NCI-H1694 treated with DMSO at 0.1 percent for 48 hours (cell line): ENCODE measurements at regions not wholly inside any gene's neighbourhood (a gene's known extent, or its start where the extent isn't known, plus 50 kb on each side); places are given as distances from the start of the nearest gene placed in this dataset.
"Not testable (repeated sequence)": the region's sequence is repeated elsewhere in the genome, so short reads cannot be mapped to it uniquely, and the experiment has no call there.

Experiments
- DNase-seq: peaks from one replicate; lab custom pipeline; 2025; lab: John Stamatoyannopoulos, UW

GRCh38 chr4:179116581-179116980, 1674.3 kb upstream of the AGA start:
- no peak for DNase-seq

- no peak for DNase-seq
These were observed 1680.8 kb upstream of the AGA start for GRCh38 chr4:179123084-179123483.

- no peak for DNase-seq
These were observed 1682.2 kb upstream of the AGA start for GRCh38 chr4:179124419-179124818.

GRCh38 chr4:179124957-179125356, 1682.7 kb upstream of the AGA start:
- DNase-seq: no peak

GRCh38 chr4:179125870-179126269, 1683.6 kb upstream of the AGA start:
- no peak for DNase-seq

- DNase-seq: no peak
These were observed 1686.1 kb upstream of the AGA start for GRCh38 chr4:179128299-179128698.

GRCh38 chr4:179130122-179130714, 1688.0 kb upstream of the AGA start:
- DNase-seq: no peak

GRCh38 chr4:179145746-179146525, 1703.7 kb upstream of the AGA start:
- DNase-seq: no peak

GRCh38 chr4:179151770-179152169, 1709.5 kb upstream of the AGA start:
- DNase-seq: no peak

- DNase-seq: no peak
These were observed 1720.9 kb upstream of the AGA start for GRCh38 chr4:179163147-179163546.

GRCh38 chr4:179164267-179164999, 1722.2 kb upstream of the AGA start:
- no peak for DNase-seq

GRCh38 chr4:179165000-179165738, 1722.9 kb upstream of the AGA start:
- DNase-seq: no peak

- DNase-seq: no peak
These were observed 1723.6 kb upstream of the AGA start for GRCh38 chr4:179165862-179166261.

- not testable (repeated sequence) for DNase-seq
These were observed 1728.1 kb upstream of the AGA start for GRCh38 chr4:179170308-179170707.

GRCh38 chr4:179182741-179183140, 1740.5 kb upstream of the AGA start:
- no peak for DNase-seq

- no peak for DNase-seq
These were observed 1753.7 kb upstream of the AGA start for GRCh38 chr4:179195887-179196286.

- DNase-seq: no peak
These were observed 1754.3 kb upstream of the AGA start for GRCh38 chr4:179196511-179196910.

- no peak for DNase-seq
These were observed 1758.4 kb upstream of the AGA start for GRCh38 chr4:179200681-179201080.

- DNase-seq: no peak
These were observed 1783.4 kb upstream of the AGA start for GRCh38 chr4:179225594-179225993.

- DNase-seq: no peak
These were observed 1806.6 kb upstream of the AGA start for GRCh38 chr4:179248821-179249220.

- DNase-seq: no peak
These were observed 1826.6 kb upstream of the AGA start for GRCh38 chr4:179268791-179269190.

GRCh38 chr4:179272282-179272681, 1830.0 kb upstream of the AGA start:
- no peak for DNase-seq
